ENCODE measurements at regions not wholly inside any gene's neighbourhood (a gene's known extent, or its start where the extent isn't known, plus 50 kb on each side); places are given as distances from the start of the nearest gene placed in this dataset.

GRCh38 chr14:71713016-71713415 lies 219.2 kb upstream of the RGS6 start:
- no peak for TF ChIP-seq CTCF (IDR thresholded peaks at IDR 0.05; ENCODE audit: poor library complexity, severe bottlenecking)
- TF ChIP-seq, protein P1, sequence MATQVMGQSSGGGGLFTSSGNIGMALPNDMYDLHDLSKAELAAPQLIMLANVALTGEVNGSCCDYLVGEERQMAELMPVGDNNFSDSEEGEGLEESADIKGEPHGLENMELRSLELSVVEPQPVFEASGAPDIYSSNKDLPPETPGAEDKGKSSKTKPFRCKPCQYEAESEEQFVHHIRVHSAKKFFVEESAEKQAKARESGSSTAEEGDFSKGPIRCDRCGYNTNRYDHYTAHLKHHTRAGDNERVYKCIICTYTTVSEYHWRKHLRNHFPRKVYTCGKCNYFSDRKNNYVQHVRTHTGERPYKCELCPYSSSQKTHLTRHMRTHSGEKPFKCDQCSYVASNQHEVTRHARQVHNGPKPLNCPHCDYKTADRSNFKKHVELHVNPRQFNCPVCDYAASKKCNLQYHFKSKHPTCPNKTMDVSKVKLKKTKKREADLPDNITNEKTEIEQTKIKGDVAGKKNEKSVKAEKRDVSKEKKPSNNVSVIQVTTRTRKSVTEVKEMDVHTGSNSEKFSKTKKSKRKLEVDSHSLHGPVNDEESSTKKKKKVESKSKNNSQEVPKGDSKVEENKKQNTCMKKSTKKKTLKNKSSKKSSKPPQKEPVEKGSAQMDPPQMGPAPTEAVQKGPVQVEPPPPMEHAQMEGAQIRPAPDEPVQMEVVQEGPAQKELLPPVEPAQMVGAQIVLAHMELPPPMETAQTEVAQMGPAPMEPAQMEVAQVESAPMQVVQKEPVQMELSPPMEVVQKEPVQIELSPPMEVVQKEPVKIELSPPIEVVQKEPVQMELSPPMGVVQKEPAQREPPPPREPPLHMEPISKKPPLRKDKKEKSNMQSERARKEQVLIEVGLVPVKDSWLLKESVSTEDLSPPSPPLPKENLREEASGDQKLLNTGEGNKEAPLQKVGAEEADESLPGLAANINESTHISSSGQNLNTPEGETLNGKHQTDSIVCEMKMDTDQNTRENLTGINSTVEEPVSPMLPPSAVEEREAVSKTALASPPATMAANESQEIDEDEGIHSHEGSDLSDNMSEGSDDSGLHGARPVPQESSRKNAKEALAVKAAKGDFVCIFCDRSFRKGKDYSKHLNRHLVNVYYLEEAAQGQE (IDR thresholded peaks at IDR 0.05; ENCODE audit: borderline replicate concordance): no peak
- TF ChIP-seq EP300 (conservative IDR thresholded peaks at IDR 0.05; ENCODE audit: poor library complexity, severe bottlenecking): no peak
- TF ChIP-seq TAF1 (IDR thresholded peaks at IDR 0.05; ENCODE audit: low read depth): no peak
- TF ChIP-seq POLR2AphosphoS5 (IDR thresholded peaks at IDR 0.05): no peak
